H9 (cell line): ENCODE measurements at regions not wholly inside any gene's neighbourhood (a gene's known extent, or its start where the extent isn't known, plus 50 kb on each side); places are given as distances from the start of the nearest gene placed in this dataset.

Source experiments
- DNase-seq: peaks from one replicate; pipeline ENCODE4 v3.0.0-alpha.2; 2017
- H2AFZ ChIP-seq: one replicate; pipeline ENCODE4 v1.6.1; 2013; ENCODE audit warnings: mild to moderate bottlenecking, low read length, control low read depth, moderate library complexity
- H2AK5ac ChIP-seq: 2 replicates; pipeline ENCODE4 v1.6.1; 2013; ENCODE audit warnings: low read length, control low read depth, mixed read lengths; ENCODE audit not compliant: insufficient read length
- H2BK120ac ChIP-seq: one replicate; pipeline ENCODE4 v1.6.1; 2013; ENCODE audit warnings: low read depth, mild to moderate bottlenecking, low read length, control low read depth, inconsistent platforms; ENCODE audit not compliant: poor library complexity, severe bottlenecking
- H2BK12ac ChIP-seq: 2 replicates; pipeline ENCODE4 v1.6.1; 2013; ENCODE audit warnings: low read length, control low read depth, mixed read lengths, low read depth; ENCODE audit not compliant: insufficient read length
- H2BK15ac ChIP-seq: 2 replicates; pipeline ENCODE4 v1.6.1; 2013; ENCODE audit warnings: low read depth, low read length, control low read depth
- H2BK20ac ChIP-seq: one replicate; pipeline ENCODE4 v1.6.1; 2013; ENCODE audit warnings: low read depth, mild to moderate bottlenecking, low read length, control low read depth, inconsistent platforms; ENCODE audit not compliant: poor library complexity, severe bottlenecking
- H2BK5ac ChIP-seq: 2 replicates; pipeline ENCODE4 v1.6.1; 2013; ENCODE audit warnings: low read length, control low read depth, mixed read lengths; ENCODE audit not compliant: insufficient read length
- H3K14ac ChIP-seq: 2 replicates; pipeline ENCODE4 v1.6.1; 2013; ENCODE audit warnings: low read length, control low read depth; ENCODE audit not compliant: insufficient read depth
- H3K18ac ChIP-seq: 2 replicates; pipeline ENCODE4 v1.6.1; 2013; ENCODE audit warnings: low read depth, mild to moderate bottlenecking, mixed read lengths, low read length, control low read depth; ENCODE audit not compliant: insufficient read length
- H3K23ac ChIP-seq: 2 replicates; pipeline ENCODE4 v1.6.1; 2013; ENCODE audit warnings: low read length, control low read depth, mixed read lengths, low read depth; ENCODE audit not compliant: insufficient read length
- H3K23me2 ChIP-seq: 2 replicates; pipeline ENCODE4 v1.6.1; 2013; ENCODE audit warnings: low read depth, mild to moderate bottlenecking, mixed read lengths, low read length, control low read depth; ENCODE audit not compliant: insufficient read length, poor library complexity, severe bottlenecking
- H3K27ac ChIP-seq: 2 replicates; pipeline ENCODE4 v1.5.1; 2013; ENCODE audit warnings: low read length, control low read depth, mixed read lengths, low read depth; ENCODE audit not compliant: insufficient read length
- H3K27me3 ChIP-seq: 2 replicates; pipeline ENCODE4 v1.6.1; 2013; ENCODE audit warnings: low read length, control low read depth, inconsistent platforms; ENCODE audit not compliant: insufficient read depth
- H3K4ac ChIP-seq: 2 replicates; pipeline ENCODE4 v1.6.1; 2013; ENCODE audit warnings: low read depth, mild to moderate bottlenecking, control low read depth, inconsistent platforms, low read length, moderate library complexity
- H3K4me1 ChIP-seq: 2 replicates; pipeline ENCODE4 v1.6.1; 2013; ENCODE audit warnings: low read length, control low read depth, inconsistent platforms; ENCODE audit not compliant: insufficient read depth
- H3K4me2 ChIP-seq: 2 replicates; pipeline ENCODE4 v1.6.1; 2013; ENCODE audit warnings: low read length, control low read depth, mixed read lengths; ENCODE audit not compliant: insufficient read length, insufficient read depth
- H3K56ac ChIP-seq: 2 replicates; pipeline ENCODE4 v1.6.1; 2013; ENCODE audit warnings: low read depth, mild to moderate bottlenecking, mixed read lengths, low read length, control low read depth; ENCODE audit not compliant: insufficient read length
- H3K79me1 ChIP-seq: 2 replicates; pipeline ENCODE4 v1.6.1; 2013; ENCODE audit warnings: low read depth, mild to moderate bottlenecking, moderate library complexity, low read length, control low read depth, inconsistent platforms; ENCODE audit not compliant: insufficient read depth, poor library complexity, severe bottlenecking
- H3K79me2 ChIP-seq: 2 replicates; pipeline ENCODE4 v1.6.1; 2013; ENCODE audit warnings: low read length, control low read depth, inconsistent platforms; ENCODE audit not compliant: insufficient read depth
- H3K9ac ChIP-seq: 2 replicates; pipeline ENCODE4 v1.6.1; 2013; ENCODE audit warnings: low read length, control low read depth, mixed read lengths; ENCODE audit not compliant: insufficient read length; ENCODE audit errors: extremely low read depth
- H3K9me3 ChIP-seq: one replicate; pipeline ENCODE4 v1.6.1; 2013; ENCODE audit warnings: low read depth, low read length, inconsistent platforms; ENCODE audit not compliant: control insufficient read depth
- H3T11ph ChIP-seq: one replicate; pipeline ENCODE4 v1.6.1; 2013; ENCODE audit warnings: mild to moderate bottlenecking, low read length, control low read depth, inconsistent platforms
- H4K20me1 ChIP-seq: one replicate; pipeline ENCODE4 v1.6.1; 2013; ENCODE audit not compliant: control insufficient read depth, insufficient read length, insufficient read depth
- H4K5ac ChIP-seq: 2 replicates; pipeline ENCODE4 v1.6.1; 2013; ENCODE audit warnings: low read depth, mild to moderate bottlenecking, mixed read lengths, low read length, control low read depth; ENCODE audit not compliant: insufficient read length
- H4K8ac ChIP-seq: replicated peaks from 2 replicates; pipeline ENCODE4 v1.6.1; 2013; ENCODE audit warnings: low read length, control low read depth, mixed read lengths, low read depth; ENCODE audit not compliant: insufficient read length
- H4K91ac ChIP-seq: 2 replicates; pipeline ENCODE4 v1.6.1; 2013; ENCODE audit warnings: low read depth, mild to moderate bottlenecking, moderate library complexity, mixed read lengths, low read length, control low read depth; ENCODE audit not compliant: insufficient read length
- H3K27ac Mint-ChIP-seq, 3 experiments: 2 replicates in 2 of 3; 3 replicates in 1 of 3; pipeline ENCODE4 v1.8.0; 2020 to 2021; ENCODE audit warnings: mixed read lengths in 3 of 3, mild to moderate bottlenecking in 1 of 3, moderate library complexity in 1 of 3
- H3K27me3 Mint-ChIP-seq: 2 replicates; pipeline ENCODE4 v1.8.0; 2021; ENCODE audit warnings: low read depth, mild to moderate bottlenecking, moderate library complexity, mixed read lengths
- H3K36me3 Mint-ChIP-seq, 3 experiments: 2 replicates in 2 of 3; 3 replicates in 1 of 3; pipeline ENCODE4 v1.8.0; 2020 to 2021; ENCODE audit warnings: low read depth in 3 of 3, mixed read lengths in 3 of 3; ENCODE audit not compliant: insufficient read depth in 1 of 3
- H3K4me1 Mint-ChIP-seq, 2 experiments: 2 replicates each; pipeline ENCODE4 v1.8.0; 2020; ENCODE audit warnings: mixed read lengths in 2 of 2
- H3K4me3 Mint-ChIP-seq, 2 experiments: 2 replicates in 1 of 2; 3 replicates in 1 of 2; pipeline ENCODE4 v1.8.0; 2020 to 2021; ENCODE audit warnings: mild to moderate bottlenecking in 2 of 2, mixed read lengths in 2 of 2, moderate library complexity in 1 of 2
- H3K9me3 Mint-ChIP-seq, 2 experiments: 2 replicates in 1 of 2; 3 replicates in 1 of 2; pipeline ENCODE4 v1.8.0; 2020; ENCODE audit warnings: mild to moderate bottlenecking in 2 of 2, mixed read lengths in 2 of 2, moderate library complexity in 1 of 2
- CTCF ChIP-seq: fragments of 200-600 bp; sonication (generic); conservative IDR thresholded peaks from 3 replicates; pipeline ENCODE4 v1.8.0; 2021; ENCODE audit warnings: antibody characterized with exemption, mild to moderate bottlenecking
- WGBS: extraction: QIAGEN DNeasy Blood & Tissue Kit; methylation state at CpG from one replicate; pipeline ENCODE4 v1.1.7; 2013; ENCODE audit warnings: missing lambda C conversion rate, low lambda C conversion rate, mixed read lengths; ENCODE audit not compliant: insufficient read length; ENCODE audit errors: extremely low coverage; 5-methylcytosine and 5-hydroxymethylcytosine counted together

GRCh38 chr6:147942363-147942762 lies 400.3 kb upstream of the SASH1 start:
- H3K4me3 Mint-ChIP-seq = no peak overlapping the region
- no peak overlapping the region for H2BK12ac ChIP-seq
- no peaks in the 10 kb centered on the region for H3K79me1 ChIP-seq
- WGBS = no CpG with 5 or more reads among the region's 3 CpGs
- no peaks in the 10 kb centered on the region; the same call in 1 of the 2 replicates for H3K27me3 Mint-ChIP-seq
- H3K4me1 ChIP-seq = no peaks in the 10 kb centered on the region
- H3K4me2 ChIP-seq = no peak overlapping the region
- TF ChIP-seq CTCF = no peak
- H2AFZ ChIP-seq = no peak overlapping the region
- DNase-seq = no peak
- no peak overlapping the region for H4K5ac ChIP-seq
- no peak overlapping the region for H2AK5ac ChIP-seq
- H3K23ac ChIP-seq = no peak overlapping the region
- H3K18ac ChIP-seq = no peak overlapping the region
- no peak overlapping the region for H2BK20ac ChIP-seq
- H2BK120ac ChIP-seq = no peak overlapping the region
- no peak overlapping the region for H4K91ac ChIP-seq
- H3K9ac ChIP-seq = no peak overlapping the region
- no peak overlapping the region for H2BK5ac ChIP-seq
- peaks cover 25 to 34% (median 29%) of the 10 kb centered on the region in 3 experiments for H3K36me3 Mint-ChIP-seq
- no peak overlapping the region for H4K8ac ChIP-seq
- H3K4ac ChIP-seq = no peak overlapping the region
- no peak overlapping the region for H3K27ac ChIP-seq
- no peak overlapping the region for H3T11ph ChIP-seq
- H3K9me3 ChIP-seq = peaks cover 12% of the 10 kb centered on the region
- no peaks in the 10 kb centered on the region for H4K20me1 ChIP-seq
- no peaks in the 10 kb centered on the region for H3K23me2 ChIP-seq
- no peaks in the 10 kb centered on the region for H3K27me3 ChIP-seq
- no peak overlapping the region for H3K56ac ChIP-seq
- H3K27ac Mint-ChIP-seq = no peak overlapping the region
- H3K4me1 Mint-ChIP-seq = peaks cover 3 to 4% of the 10 kb centered on the region in 2 experiments; a peak in 2 of 4 replicates
- no peak overlapping the region for H2BK15ac ChIP-seq
- H3K79me2 ChIP-seq = no peaks in the 10 kb centered on the region
- peaks cover 32 to 34% of the 10 kb centered on the region in 2 experiments for H3K9me3 Mint-ChIP-seq
- no peak overlapping the region for H3K14ac ChIP-seq
